Vagina (tissue), 2 donors: ENCODE measurements at regions not wholly inside any gene's neighbourhood (a gene's known extent, or its start where the extent isn't known, plus 50 kb on each side); places are given as distances from the start of the nearest gene placed in this dataset.

Experiments
- POLR2A ChIP-seq, 2 donors: fragments of 450-650 bp; IDR thresholded peaks; one replicate each; pipeline ENCODE4 v1.6.1; 2017; ENCODE audit warnings: antibody characterized with exemption in 2 of 2, mild to moderate bottlenecking in 2 of 2, moderate library complexity in 2 of 2
- POLR2AphosphoS5 ChIP-seq, 2 donors: sonication (generic); formaldehyde crosslinking; IDR thresholded peaks; one replicate each; pipeline ENCODE4 v1.9.0; 2017; ENCODE audit warnings: antibody characterized with exemption in 2 of 2, mild to moderate bottlenecking in 2 of 2, low read depth in 1 of 2; ENCODE audit not compliant: insufficient read depth in 1 of 2
- TF ChIP-seq, protein P1 (sequence below), 3 experiments: fragments of 450-650 bp in 2 of 3; fragments of 200-600 bp in 1 of 3; sonication (generic) in 1 of 3; IDR thresholded peaks; one replicate each; pipeline ENCODE4 v1.5.1; 2017 to 2019; ENCODE audit warnings: antibody characterized with exemption in 3 of 3, mild to moderate bottlenecking in 2 of 3, moderate library complexity in 2 of 3

DNA sequence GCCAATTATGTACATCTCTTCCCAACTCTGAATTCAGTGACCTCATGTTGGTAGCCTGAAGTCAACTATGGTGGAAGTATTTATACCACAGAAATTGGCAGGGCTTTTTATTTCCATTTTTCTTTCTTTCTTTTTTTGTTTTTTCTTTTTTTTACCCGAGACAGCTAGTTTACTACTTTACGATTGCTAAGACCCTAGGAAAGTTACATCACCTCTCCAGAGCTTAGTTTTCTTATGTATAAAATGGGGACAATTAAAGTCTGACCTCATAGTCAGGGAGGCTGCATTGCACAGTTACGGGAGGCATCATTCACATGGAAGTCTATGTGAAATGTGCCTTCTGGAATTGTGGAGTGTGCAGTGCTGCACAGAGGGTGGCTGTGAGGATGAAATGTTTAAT lies 194.3 kb downstream of the MTX2 start:
- TF ChIP-seq POLR2AphosphoS5 (IDR thresholded peaks at IDR 0.05; ENCODE audit: insufficient read depth in 1 of 2, low read depth in 1 of 2) (no peak), POLR2A (IDR thresholded peaks at IDR 0.05) (no peak)
- TF ChIP-seq, protein P1, sequence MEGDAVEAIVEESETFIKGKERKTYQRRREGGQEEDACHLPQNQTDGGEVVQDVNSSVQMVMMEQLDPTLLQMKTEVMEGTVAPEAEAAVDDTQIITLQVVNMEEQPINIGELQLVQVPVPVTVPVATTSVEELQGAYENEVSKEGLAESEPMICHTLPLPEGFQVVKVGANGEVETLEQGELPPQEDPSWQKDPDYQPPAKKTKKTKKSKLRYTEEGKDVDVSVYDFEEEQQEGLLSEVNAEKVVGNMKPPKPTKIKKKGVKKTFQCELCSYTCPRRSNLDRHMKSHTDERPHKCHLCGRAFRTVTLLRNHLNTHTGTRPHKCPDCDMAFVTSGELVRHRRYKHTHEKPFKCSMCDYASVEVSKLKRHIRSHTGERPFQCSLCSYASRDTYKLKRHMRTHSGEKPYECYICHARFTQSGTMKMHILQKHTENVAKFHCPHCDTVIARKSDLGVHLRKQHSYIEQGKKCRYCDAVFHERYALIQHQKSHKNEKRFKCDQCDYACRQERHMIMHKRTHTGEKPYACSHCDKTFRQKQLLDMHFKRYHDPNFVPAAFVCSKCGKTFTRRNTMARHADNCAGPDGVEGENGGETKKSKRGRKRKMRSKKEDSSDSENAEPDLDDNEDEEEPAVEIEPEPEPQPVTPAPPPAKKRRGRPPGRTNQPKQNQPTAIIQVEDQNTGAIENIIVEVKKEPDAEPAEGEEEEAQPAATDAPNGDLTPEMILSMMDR (IDR thresholded peaks at IDR 0.05) = no peak
